Esophagus mucosa (tissue), 1 donor: ENCODE measurements at regions not wholly inside any gene's neighbourhood (a gene's known extent, or its start where the extent isn't known, plus 50 kb on each side); places are given as distances from the start of the nearest gene placed in this dataset.

Experiments used
- ATAC-seq: fragments of 200-7000 bp; cut with Tn5 transposase; one replicate; pipeline ENCODE4 v1.9.1; 2020
- donor health status: DM: yes; HTN: yes; CAD: no.

- ATAC-seq: no peak
Observed at GRCh38 chr7:54622696-54623309, 80.6 kb downstream of the VSTM2A start.
